NCI-H2196 (cell line): ENCODE measurements at regions not wholly inside any gene's neighbourhood (a gene's known extent, or its start where the extent isn't known, plus 50 kb on each side); places are given as distances from the start of the nearest gene placed in this dataset.

Experiments
- DNase-seq: peaks from one replicate; lab custom pipeline; 2025; ENCODE audit not compliant: unreplicated experiment; lab: John Stamatoyannopoulos, UW

GRCh38 chr3:99376926-99377325 lies 261.5 kb upstream of the COL8A1 start:
- no peak for DNase-seq

- no peak for DNase-seq
These were observed 264.6 kb upstream of the COL8A1 start for GRCh38 chr3:99373846-99374210.

- DNase-seq = no peak
These were observed 265.1 kb upstream of the COL8A1 start for GRCh38 chr3:99373088-99373845.

- DNase-seq = no peak
These were observed 271.5 kb upstream of the COL8A1 start for GRCh38 chr3:99366663-99367429.

GRCh38 chr3:99365979-99366378 lies 272.4 kb upstream of the COL8A1 start:
- DNase-seq = no peak

GRCh38 chr3:99365396-99365795 lies 273.0 kb upstream of the COL8A1 start:
- DNase-seq = no peak

GRCh38 chr3:99357131-99357530 lies 281.3 kb upstream of the COL8A1 start:
- no peak for DNase-seq

- no peak for DNase-seq
These were observed 281.7 kb upstream of the COL8A1 start for GRCh38 chr3:99356696-99357095.

- DNase-seq = no peak
These were observed 282.9 kb upstream of the COL8A1 start for GRCh38 chr3:99355465-99355864.

- no peak for DNase-seq
These were observed 285.6 kb upstream of the COL8A1 start for GRCh38 chr3:99352811-99353210.

- no peak for DNase-seq
These were observed 287.3 kb upstream of the COL8A1 start for GRCh38 chr3:99351122-99351521.

GRCh38 chr3:99348451-99348850 lies 289.9 kb upstream of the COL8A1 start:
- DNase-seq = no peak

- DNase-seq = no peak
These were observed 294.2 kb upstream of the COL8A1 start for GRCh38 chr3:99344216-99344615.

GRCh38 chr3:99342383-99342782 lies 296.0 kb upstream of the COL8A1 start:
- DNase-seq = no peak

GRCh38 chr3:99339222-99339621 lies 299.2 kb upstream of the COL8A1 start:
- DNase-seq = no peak

- no peak for DNase-seq
These were observed 305.7 kb upstream of the COL8A1 start for GRCh38 chr3:99332718-99333117.

- no peak for DNase-seq
These were observed 306.1 kb upstream of the COL8A1 start for GRCh38 chr3:99332276-99332675.

GRCh38 chr3:99330924-99331532 lies 307.4 kb upstream of the COL8A1 start:
- no peak for DNase-seq

GRCh38 chr3:99330281-99330680 lies 308.1 kb upstream of the COL8A1 start:
- DNase-seq = no peak

GRCh38 chr3:99325402-99325801 lies 313.0 kb upstream of the COL8A1 start:
- DNase-seq = no peak

- no peak for DNase-seq
These were observed 313.7 kb upstream of the COL8A1 start for GRCh38 chr3:99324636-99325203.

- no peak for DNase-seq
These were observed 314.5 kb upstream of the COL8A1 start for GRCh38 chr3:99323940-99324339.
